GM21390 (cell line): ENCODE measurements at regions not wholly inside any gene's neighbourhood (a gene's known extent, or its start where the extent isn't known, plus 50 kb on each side); places are given as distances from the start of the nearest gene placed in this dataset.
"Not testable (repeated sequence)": the region's sequence is repeated elsewhere in the genome, so short reads cannot be mapped to it uniquely, and the experiment has no call there.

Experiments
- ATAC-seq: cut with Tn5 transposase; IDR thresholded peaks from one replicate; pipeline ENCODE4 v1.9.1; 2021; ENCODE audit not compliant: unreplicated experiment

- ATAC-seq, result no peak
Measured at GRCh38 chr12:92404259-92404894, 258.7 kb upstream of the BTG1 start.

GRCh38 chr12:92403210-92404175 is 257.8 kb upstream of the BTG1 start:
- ATAC-seq, result peak; percentile 87

GRCh38 chr12:92402415-92402814 is 256.8 kb upstream of the BTG1 start:
- no peak for ATAC-seq

DNA sequence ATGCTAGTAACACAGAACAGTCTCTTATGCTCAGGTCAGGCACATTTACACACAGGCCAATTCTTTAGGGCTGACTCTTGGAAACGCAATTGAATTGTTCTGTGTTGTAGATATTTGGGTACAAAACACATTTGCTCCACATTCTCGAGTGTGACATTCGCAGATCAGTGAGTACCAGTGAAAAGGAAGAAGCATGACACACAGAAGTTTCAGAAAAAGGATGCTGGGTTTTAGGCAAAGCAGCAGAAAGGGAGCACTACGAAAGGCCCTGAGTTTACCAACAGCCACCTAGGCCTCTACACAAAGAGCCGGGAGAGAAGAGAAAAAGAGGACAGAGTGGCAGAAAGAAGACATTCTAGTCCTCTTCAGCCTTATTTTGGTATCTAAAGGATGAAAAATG is 254.4 kb upstream of the BTG1 start:
- ATAC-seq, result peak; percentile 37

GRCh38 chr12:92398565-92399309 is 253.1 kb upstream of the BTG1 start:
- ATAC-seq, result no peak

GRCh38 chr12:92396647-92397252 is 251.1 kb upstream of the BTG1 start:
- no peak for ATAC-seq

DNA sequence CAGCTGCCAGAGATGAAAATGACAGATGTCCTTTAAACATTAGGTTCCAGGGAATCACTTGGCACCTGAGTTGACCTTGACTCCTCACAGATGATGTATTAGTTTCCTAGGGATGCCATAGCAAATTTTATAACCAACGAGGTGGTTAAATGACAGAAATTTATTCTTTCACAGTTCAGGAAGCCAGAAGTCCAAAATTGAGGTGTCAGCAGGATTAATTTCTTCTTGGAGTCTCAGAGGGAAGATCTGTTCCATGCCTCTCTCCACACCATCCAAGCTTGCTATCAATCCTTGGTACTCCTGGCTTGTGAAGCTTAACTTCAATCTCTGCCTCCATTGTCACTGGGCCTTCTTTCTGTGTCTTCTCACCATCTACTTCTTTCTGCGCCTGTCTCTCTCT is 249.7 kb upstream of the BTG1 start:
- ATAC-seq, result no peak

DNA sequence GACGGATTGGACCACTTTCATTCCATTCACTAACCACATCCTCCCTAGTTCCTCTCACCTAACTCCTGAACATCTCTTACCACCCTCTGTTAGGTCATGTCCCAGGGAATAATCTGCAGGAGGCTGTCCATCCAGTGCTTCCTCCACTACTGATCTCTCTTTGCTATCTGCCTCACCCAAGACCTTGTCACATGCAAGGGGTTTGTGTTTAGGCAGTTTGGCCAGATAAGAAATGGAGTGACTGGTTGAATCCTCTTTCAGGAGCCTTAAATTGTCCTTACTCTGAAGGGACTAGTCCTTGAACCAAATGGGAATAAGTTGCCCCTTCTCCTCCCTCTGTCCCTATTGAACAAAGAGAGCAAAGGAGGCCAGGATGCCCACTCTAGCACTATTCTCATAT is 249.2 kb upstream of the BTG1 start:
- ATAC-seq, result no peak

- ATAC-seq, result no peak
Measured at GRCh38 chr12:92393504-92393903, 247.9 kb upstream of the BTG1 start.

- not testable (repeated sequence) for ATAC-seq
Measured at GRCh38 chr12:92391726-92392125, 246.1 kb upstream of the BTG1 start.

- no peak for ATAC-seq
Measured at GRCh38 chr12:92389466-92389865, 243.8 kb upstream of the BTG1 start.

GRCh38 chr12:92385296-92385695 is 239.7 kb upstream of the BTG1 start:
- ATAC-seq, result no peak

GRCh38 chr12:92384571-92384970 is 238.9 kb upstream of the BTG1 start:
- no peak for ATAC-seq

- no peak for ATAC-seq
Measured at GRCh38 chr12:92382383-92382878, 236.8 kb upstream of the BTG1 start.

GRCh38 chr12:92381856-92382255 is 236.2 kb upstream of the BTG1 start:
- ATAC-seq, result no peak

DNA sequence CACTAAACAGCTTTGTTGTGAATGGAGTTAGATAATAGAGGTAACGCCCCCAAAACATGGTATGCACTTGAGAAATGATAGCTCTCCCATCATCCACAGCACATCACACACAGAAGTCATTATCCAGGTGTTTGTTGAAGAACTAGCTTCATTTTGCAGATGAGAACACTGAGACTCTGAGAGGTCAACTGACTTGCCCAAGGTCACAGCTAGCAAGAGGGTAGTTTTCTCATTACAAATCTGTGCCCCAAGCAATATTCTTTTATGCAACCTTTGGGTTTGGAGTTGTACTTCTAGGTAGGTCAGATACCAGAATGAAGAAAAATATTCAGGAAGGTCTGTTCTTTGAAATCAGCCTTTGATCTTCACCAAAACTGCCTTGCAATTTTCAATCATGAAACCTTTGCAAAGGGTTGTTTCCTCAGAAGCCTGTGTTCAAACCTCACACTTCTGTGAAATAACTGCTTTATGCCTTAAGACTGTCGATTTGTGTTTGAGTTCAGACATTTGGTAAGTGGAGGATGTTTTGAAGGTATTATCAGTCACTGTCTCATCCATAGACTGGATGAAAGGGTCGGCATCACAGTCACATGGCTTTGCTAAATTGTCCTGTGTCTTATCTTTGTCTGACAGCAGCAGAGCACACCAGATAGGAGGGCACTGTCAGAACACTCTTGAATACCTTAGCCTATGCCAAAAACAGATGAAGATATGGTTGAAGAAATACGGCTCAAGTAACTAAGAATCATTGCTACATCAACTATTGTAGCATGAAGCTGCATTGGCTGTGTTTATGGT is 233.2 kb upstream of the BTG1 start:
- no peak for ATAC-seq

- not testable (repeated sequence) for ATAC-seq
Measured at GRCh38 chr12:92375504-92375903, 229.9 kb upstream of the BTG1 start.

DNA sequence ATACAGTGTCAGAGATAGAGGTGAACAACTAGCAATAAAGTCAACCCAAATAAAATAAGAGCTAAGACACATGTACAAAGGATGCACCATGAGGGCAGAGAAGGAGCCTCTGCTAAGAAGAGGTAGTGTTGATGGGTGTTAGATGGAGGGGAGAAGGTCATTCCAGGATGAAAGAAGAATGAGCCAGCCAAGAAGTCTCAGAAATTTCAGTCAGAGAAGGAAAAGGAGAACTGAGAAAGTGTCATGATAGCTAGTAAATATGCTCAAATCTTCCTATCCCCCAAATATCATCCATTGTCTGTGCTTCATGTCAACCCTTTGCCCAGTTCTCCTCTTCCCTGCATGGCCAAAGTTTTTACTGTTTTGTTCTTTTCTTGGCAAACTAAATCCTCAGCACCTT is 225.2 kb upstream of the BTG1 start:
- peak; percentile 70 for ATAC-seq

GRCh38 chr12:92369636-92370035 is 224.0 kb upstream of the BTG1 start:
- no peak for ATAC-seq

GRCh38 chr12:92369056-92369455 is 223.4 kb upstream of the BTG1 start:
- ATAC-seq, result no peak
